BLaER1 (cell line): ENCODE measurements at regions not wholly inside any gene's neighbourhood (a gene's known extent, or its start where the extent isn't known, plus 50 kb on each side); places are given as distances from the start of the nearest gene placed in this dataset.
A peak's percentile ranks its signal among the peaks of the same experiment; 100 is the strongest.

ENCODE experiments used
- H3K27ac ChIP-seq: shearing (Covaris generic); formaldehyde crosslinking; 2 replicates; pipeline ENCODE4 v1.8.1; 2022
- H3K27me3 ChIP-seq: shearing (Covaris generic); formaldehyde crosslinking; 2 replicates; pipeline ENCODE4 v1.8.1; 2022
- H3K36me3 ChIP-seq: shearing (Covaris generic); formaldehyde crosslinking; 2 replicates; pipeline ENCODE4 v1.8.1; 2022
- H3K4me1 ChIP-seq: shearing (Covaris generic); formaldehyde crosslinking; 2 replicates; pipeline ENCODE4 v1.8.1; 2022
- H3K4me2 ChIP-seq: shearing (Covaris generic); formaldehyde crosslinking; 2 replicates; pipeline ENCODE4 v1.8.1; 2022
- H3K4me3 ChIP-seq: shearing (Covaris generic); formaldehyde crosslinking; 2 replicates; pipeline ENCODE4 v1.8.1; 2022
- H3K9ac ChIP-seq: shearing (Covaris generic); formaldehyde crosslinking; 2 replicates; pipeline ENCODE4 v1.8.1; 2022
- H3K9me3 ChIP-seq: shearing (Covaris generic); formaldehyde crosslinking; 2 replicates; pipeline ENCODE4 v1.8.1; 2022
- H4K20me1 ChIP-seq: shearing (Covaris generic); formaldehyde crosslinking; 2 replicates; pipeline ENCODE4 v1.8.1; 2022
- Cebpa-rat ChIP-seq: shearing (Covaris generic); IDR thresholded peaks from 2 replicates; pipeline ENCODE4 v1.8.1; 2022

DNA sequence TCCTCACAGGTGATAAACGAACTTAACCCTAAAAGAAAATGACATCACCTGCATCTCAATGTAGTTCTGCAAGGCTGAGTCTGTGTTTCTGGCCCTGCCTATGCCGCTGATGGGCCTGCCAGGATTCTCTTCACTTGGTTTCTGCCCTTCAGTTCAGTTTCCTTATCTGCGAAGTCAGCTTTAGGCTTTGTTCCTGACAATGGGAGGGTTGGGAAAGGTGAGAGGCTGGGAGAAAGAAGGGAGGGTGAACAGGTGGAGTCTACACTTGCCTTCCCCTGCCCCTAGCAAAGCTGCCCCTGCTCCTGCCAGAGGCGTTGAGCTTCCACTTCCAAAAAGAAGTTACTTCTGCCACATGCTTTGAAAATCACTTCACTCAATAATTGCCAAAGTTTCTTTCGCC lies 124.0 kb upstream of the APCDD1 start:
- Histone ChIP-seq H3K9me3 (no peaks in the 10 kb centered on the region), H3K4me2 (no peak overlapping the region), H3K36me3 (no peaks in the 10 kb centered on the region), H3K27ac (no peak overlapping the region), H3K4me3 (no peak overlapping the region), H4K20me1 (no peaks in the 10 kb centered on the region), H3K27me3 (no peaks in the 10 kb centered on the region), H3K9ac (no peak overlapping the region), H3K4me1 (peaks cover 8% of the 10 kb centered on the region; the same call in 1 of the 2 replicates)
- TF ChIP-seq Cebpa-rat: no peak

- Histone ChIP-seq H3K4me2 (no peak overlapping the region), H3K36me3 (no peaks in the 10 kb centered on the region), H3K9me3 (no peaks in the 10 kb centered on the region), H3K4me1 (peaks cover 8% of the 10 kb centered on the region; the same call in 1 of the 2 replicates), H3K27me3 (no peaks in the 10 kb centered on the region), H3K4me3 (no peak overlapping the region), H3K27ac (no peak overlapping the region), H4K20me1 (no peaks in the 10 kb centered on the region), H3K9ac (no peak overlapping the region)
- TF ChIP-seq Cebpa-rat: no peak
These were observed 122.0 kb upstream of the APCDD1 start for GRCh38 chr18:10332452-10332851.

DNA sequence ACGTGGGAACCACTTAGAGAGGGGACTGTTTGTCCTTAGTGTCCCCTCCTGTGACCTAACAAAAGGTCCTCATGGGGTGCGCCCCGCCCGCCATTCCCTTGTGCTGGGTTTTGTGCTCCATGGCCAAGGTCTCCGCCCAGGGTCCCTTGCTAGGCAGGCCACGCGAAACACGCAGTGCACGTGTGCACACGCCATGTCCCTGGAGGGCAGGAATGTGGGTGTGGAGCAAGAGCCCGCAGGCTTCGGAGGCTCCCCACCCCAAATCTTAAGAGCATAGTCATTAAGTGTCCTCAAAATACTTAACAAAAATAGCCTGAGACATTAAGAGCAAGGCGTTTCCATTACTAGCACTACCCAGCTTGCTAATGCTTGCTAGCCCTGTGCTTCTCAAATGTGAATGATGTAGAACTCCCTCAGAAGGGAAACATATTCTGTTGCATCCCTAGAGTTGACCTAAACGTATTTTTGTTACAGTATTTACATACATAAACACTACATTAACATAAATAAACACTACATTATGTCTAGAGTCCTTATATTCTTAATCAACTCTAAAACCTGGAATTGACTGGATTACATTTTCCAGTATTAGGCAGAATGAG lies 117.6 kb upstream of the APCDD1 start:
- Histone ChIP-seq H3K36me3 (no peaks in the 10 kb centered on the region), H4K20me1 (no peaks in the 10 kb centered on the region), H3K27ac (no peak overlapping the region), H3K9ac (no peak overlapping the region), H3K4me3 (no peak overlapping the region), H3K9me3 (peaks cover 14% of the 10 kb centered on the region; the same call in 1 of the 2 replicates), H3K4me2 (no peak overlapping the region), H3K4me1 (peaks cover 10% of the 10 kb centered on the region; the same call in 1 of the 2 replicates), H3K27me3 (no peaks in the 10 kb centered on the region)
- no peak for TF ChIP-seq Cebpa-rat

DNA sequence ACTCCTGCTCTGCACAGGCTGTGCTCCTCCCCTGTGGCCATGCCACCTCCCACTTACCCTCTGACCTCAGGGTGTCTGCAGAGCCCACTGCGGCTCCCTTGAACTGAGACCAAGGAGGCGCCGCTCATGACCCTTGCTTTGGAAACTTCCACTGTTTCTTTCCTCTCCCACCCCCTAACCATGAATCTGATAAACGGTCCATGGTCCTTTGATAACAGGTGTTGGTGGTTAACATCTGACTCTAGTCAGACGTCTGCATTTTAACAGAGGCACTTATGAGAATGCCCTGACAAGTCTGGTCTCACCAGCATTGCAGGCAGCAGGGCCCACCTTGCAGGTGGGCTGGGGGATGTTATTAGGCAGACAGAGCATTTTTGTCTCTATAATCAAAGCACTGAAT lies 113.6 kb upstream of the APCDD1 start:
- Histone ChIP-seq H3K4me1 (peaks cover 10% of the 10 kb centered on the region; the same call in 1 of the 2 replicates), H4K20me1 (no peaks in the 10 kb centered on the region), H3K4me3 (no peak overlapping the region), H3K4me2 (peak overlapping the region; percentile 18; the same call in 1 of the 2 replicates), H3K9ac (no peak overlapping the region), H3K27ac (no peak overlapping the region), H3K9me3 (peaks cover 14% of the 10 kb centered on the region; the same call in 1 of the 2 replicates), H3K36me3 (no peaks in the 10 kb centered on the region), H3K27me3 (no peaks in the 10 kb centered on the region)
- TF ChIP-seq Cebpa-rat: no peak

GRCh38 chr18:10343778-10344177 lies 110.7 kb upstream of the APCDD1 start:
- Histone ChIP-seq H3K9me3 (peaks cover 14% of the 10 kb centered on the region; the same call in 1 of the 2 replicates), H3K27ac (no peak overlapping the region), H3K27me3 (no peaks in the 10 kb centered on the region), H3K9ac (no peak overlapping the region), H3K4me2 (no peak overlapping the region), H3K4me1 (peaks cover 10% of the 10 kb centered on the region; the same call in 1 of the 2 replicates), H3K36me3 (no peaks in the 10 kb centered on the region), H4K20me1 (no peaks in the 10 kb centered on the region), H3K4me3 (no peak overlapping the region)
- no peak for TF ChIP-seq Cebpa-rat

DNA sequence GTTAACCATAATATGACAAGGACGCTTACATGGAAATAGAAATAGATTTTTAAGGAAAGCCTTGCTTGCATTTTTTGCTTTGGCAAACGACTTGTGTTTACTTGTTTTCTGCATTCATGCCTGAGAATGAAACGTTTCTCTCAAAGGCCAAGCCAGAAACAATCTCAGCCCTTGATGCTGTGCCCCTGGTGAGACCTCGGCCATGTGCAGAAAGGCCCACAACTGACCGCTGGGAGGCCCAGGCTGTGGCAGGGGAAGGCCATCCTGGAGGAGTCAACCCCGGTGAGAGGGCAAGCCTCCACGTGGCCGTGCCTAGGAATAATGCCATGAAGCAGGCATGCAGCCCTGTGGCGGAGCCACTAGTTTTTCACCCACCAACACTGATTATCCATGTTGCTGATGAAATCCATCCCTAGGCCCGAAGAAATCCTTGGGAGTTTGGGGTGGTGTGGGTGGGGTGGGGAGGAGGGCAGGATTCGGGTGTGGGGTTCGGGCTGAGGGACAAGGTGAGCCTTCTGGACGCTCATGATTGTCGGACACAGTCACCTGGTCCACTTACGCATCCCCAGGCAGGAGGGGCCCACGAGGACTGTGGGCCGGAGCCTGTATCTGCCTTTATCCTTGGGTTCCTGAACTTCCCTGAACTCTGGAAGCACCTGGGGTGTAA lies 107.6 kb upstream of the APCDD1 start:
- Histone ChIP-seq H3K4me2 (no peak overlapping the region), H3K4me3 (no peak overlapping the region), H3K9me3 (no peaks in the 10 kb centered on the region), H3K36me3 (no peaks in the 10 kb centered on the region), H3K27me3 (no peaks in the 10 kb centered on the region), H3K4me1 (peaks cover 30% of the 10 kb centered on the region), H4K20me1 (no peaks in the 10 kb centered on the region), H3K27ac (no peak overlapping the region), H3K9ac (no peak overlapping the region)
- TF ChIP-seq Cebpa-rat: no peak

- no peaks in the 10 kb centered on the region for H3K36me3 ChIP-seq
- peak overlapping the region; percentile 61; the same call in 1 of the 2 replicates for H3K4me2 ChIP-seq
- no peaks in the 10 kb centered on the region for H4K20me1 ChIP-seq
- TF ChIP-seq Cebpa-rat: no peak
- no peaks in the 10 kb centered on the region for H3K9me3 ChIP-seq
- H3K4me1 ChIP-seq: peaks cover 42% of the 10 kb centered on the region
- no peak overlapping the region for H3K9ac ChIP-seq
- no peak overlapping the region for H3K4me3 ChIP-seq
- H3K27ac ChIP-seq: 0 out of 2 replicates have a peak overlapping the region, but pooled peaks have one; percentile 26
- no peaks in the 10 kb centered on the region for H3K27me3 ChIP-seq
These were observed 104.9 kb upstream of the APCDD1 start for GRCh38 chr18:10349561-10349960.

- no peak overlapping the region; the same call in 1 of the 2 replicates for H3K9ac ChIP-seq
- H3K4me2 ChIP-seq: peak overlapping the region; percentile 61
- H3K4me3 ChIP-seq: no peak overlapping the region
- no peaks in the 10 kb centered on the region for H3K27me3 ChIP-seq
- no peaks in the 10 kb centered on the region for H4K20me1 ChIP-seq
- H3K36me3 ChIP-seq: no peaks in the 10 kb centered on the region
- peak overlapping the region; percentile 26 for H3K27ac ChIP-seq
- H3K4me1 ChIP-seq: peaks cover 42% of the 10 kb centered on the region
- TF ChIP-seq Cebpa-rat: no peak
- peaks cover 4% of the 10 kb centered on the region; the same call in 1 of the 2 replicates for H3K9me3 ChIP-seq
These were observed 103.8 kb upstream of the APCDD1 start for GRCh38 chr18:10350661-10351060.

GRCh38 chr18:10351219-10351818 lies 103.1 kb upstream of the APCDD1 start:
- Histone ChIP-seq H3K27ac (peak overlapping the region; percentile 62), H3K4me1 (peaks cover 42% of the 10 kb centered on the region), H4K20me1 (no peaks in the 10 kb centered on the region), H3K4me3 (no peak overlapping the region), H3K36me3 (no peaks in the 10 kb centered on the region), H3K27me3 (no peaks in the 10 kb centered on the region), H3K4me2 (peak overlapping the region; percentile 61), H3K9me3 (peaks cover 9% of the 10 kb centered on the region), H3K9ac (peak overlapping the region; percentile 45; the same call in 1 of the 2 replicates)
- TF ChIP-seq Cebpa-rat: no peak

- Histone ChIP-seq H4K20me1 (no peaks in the 10 kb centered on the region), H3K9me3 (peaks cover 14% of the 10 kb centered on the region), H3K9ac (peak overlapping the region; percentile 45), H3K4me1 (peaks cover 42% of the 10 kb centered on the region), H3K27me3 (no peaks in the 10 kb centered on the region), H3K27ac (peak overlapping the region; percentile 62), H3K4me3 (no peak overlapping the region), H3K36me3 (0 out of 2 replicates have a peak, but pooled peaks cover 3% of the 10 kb centered on the region), H3K4me2 (peak overlapping the region; percentile 61)
- no peak for TF ChIP-seq Cebpa-rat
These were observed 102.6 kb upstream of the APCDD1 start for GRCh38 chr18:10351858-10352257.
